ENCODE measurements at regions not wholly inside any gene's neighbourhood (a gene's known extent, or its start where the extent isn't known, plus 50 kb on each side); places are given as distances from the start of the nearest gene placed in this dataset.
A peak's percentile ranks its signal among the peaks of the same experiment; 100 is the strongest.

- TF ChIP-seq CTCF (IDR thresholded peaks at IDR 0.05; ENCODE audit: low read depth, low read length): no peak
- DNase-seq (ENCODE audit: low read depth in 1 of 2, low spot score in 1 of 2): no peak
- Histone ChIP-seq H3K36me3 (no peaks in the 10 kb centered on the region), H3K27me3 (no peaks in the 10 kb centered on the region), H3K4me1 (ENCODE audit: low read depth) (no peaks in the 10 kb centered on the region), H3K4me3 (no peak overlapping the region), H3K9me3 (ENCODE audit: low read depth) (no peaks in the 10 kb centered on the region), H3K27ac (no peak overlapping the region)
Observed at GRCh38 chr2:12854001-12854530, 137.3 kb downstream of the TRIB2 start.

DNA sequence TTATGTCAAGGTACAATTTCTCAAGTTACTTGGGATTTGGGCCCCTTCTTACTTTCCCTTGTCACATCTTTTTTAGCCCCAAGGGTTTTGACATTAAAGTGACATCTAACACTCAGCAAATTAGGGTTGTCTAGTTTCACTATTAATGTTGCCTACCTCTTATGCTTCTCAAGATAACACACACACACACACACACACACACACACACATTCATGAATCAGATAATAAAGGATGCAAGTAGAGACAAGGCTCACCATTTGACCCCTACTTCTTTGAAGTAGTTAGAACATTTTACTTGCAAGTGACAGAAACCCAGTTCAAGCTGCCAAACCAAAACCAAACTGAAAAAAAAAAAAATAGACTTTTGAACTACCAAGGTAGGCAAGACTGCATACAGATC, 138.8 kb downstream of the TRIB2 start:
- no peaks in the 10 kb centered on the region for H3K36me3 ChIP-seq
- H3K4me1 ChIP-seq (ENCODE audit: low read depth): no peaks in the 10 kb centered on the region
- no peak for TF ChIP-seq CTCF (IDR thresholded peaks at IDR 0.05; ENCODE audit: low read depth, low read length)
- DNase-seq (ENCODE audit: low read depth in 1 of 2, low spot score in 1 of 2): no peak
- no peak overlapping the region for H3K4me3 ChIP-seq
- no peak overlapping the region for H3K27ac ChIP-seq
- H3K9me3 ChIP-seq (ENCODE audit: low read depth): no peaks in the 10 kb centered on the region
- no peaks in the 10 kb centered on the region for H3K27me3 ChIP-seq

DNA sequence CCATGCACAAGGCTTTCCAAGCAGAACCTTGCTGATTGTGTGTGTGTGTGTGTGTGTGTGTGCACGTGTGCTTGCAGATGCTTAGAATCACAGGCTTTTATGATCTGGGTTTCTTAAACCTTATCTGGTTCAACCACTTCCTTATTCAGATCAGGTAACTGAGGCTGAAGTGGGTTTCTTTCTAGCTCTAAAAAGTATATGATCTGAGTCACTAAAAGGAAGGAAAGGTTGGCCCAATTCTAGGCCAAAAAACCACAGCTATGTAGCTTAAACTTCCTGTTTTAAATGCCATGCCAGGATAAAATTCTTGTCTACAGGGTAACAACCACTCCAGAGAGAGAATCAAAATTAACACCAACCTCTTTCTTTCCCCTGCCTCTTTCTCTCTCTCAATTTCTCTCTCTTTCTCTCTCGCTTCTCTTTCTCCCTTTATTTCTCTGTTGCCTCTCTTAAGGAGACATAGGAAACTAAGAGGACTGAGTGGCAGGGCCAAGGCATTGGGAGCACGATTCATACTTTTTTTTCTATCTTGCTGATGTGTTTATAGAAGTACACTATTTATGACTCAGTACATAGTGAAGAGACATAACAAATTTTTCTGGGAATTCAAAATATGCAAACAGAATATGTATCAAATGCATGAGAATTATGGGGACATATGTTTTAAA, 140.3 kb downstream of the TRIB2 start:
- no peak for TF ChIP-seq CTCF (IDR thresholded peaks at IDR 0.05; ENCODE audit: low read depth, low read length)
- no peak overlapping the region for H3K27ac ChIP-seq
- no peaks in the 10 kb centered on the region for H3K36me3 ChIP-seq
- H3K4me3 ChIP-seq: no peak overlapping the region
- no peaks in the 10 kb centered on the region for H3K4me1 ChIP-seq (ENCODE audit: low read depth)
- DNase-seq (ENCODE audit: low read depth in 1 of 2, low spot score in 1 of 2): peak in 1 of 2 donors; percentile 87
- H3K9me3 ChIP-seq (ENCODE audit: low read depth): no peaks in the 10 kb centered on the region
- no peaks in the 10 kb centered on the region for H3K27me3 ChIP-seq

DNA sequence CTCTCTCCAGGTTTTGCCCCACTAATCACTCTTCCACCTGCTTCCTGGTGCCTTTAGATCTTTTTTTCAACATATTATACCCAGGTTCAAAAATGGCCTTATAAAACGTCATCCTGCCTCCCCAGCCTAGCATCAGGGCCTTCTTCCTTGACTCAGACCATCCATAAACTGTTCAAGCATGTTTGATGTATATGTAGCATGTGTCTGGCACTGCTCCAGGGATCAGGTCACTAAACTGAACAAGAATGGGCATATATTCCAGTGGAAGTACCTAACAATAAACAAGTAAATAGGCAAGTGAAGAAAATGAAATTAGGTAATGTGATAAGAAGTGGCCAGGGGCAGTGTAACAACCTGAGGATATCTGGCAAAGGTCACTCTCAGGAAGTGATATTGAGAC, 141.2 kb downstream of the TRIB2 start:
- Histone ChIP-seq H3K4me1 (ENCODE audit: low read depth) (no peaks in the 10 kb centered on the region), H3K27me3 (no peaks in the 10 kb centered on the region), H3K4me3 (no peak overlapping the region), H3K36me3 (no peaks in the 10 kb centered on the region), H3K27ac (no peak overlapping the region), H3K9me3 (ENCODE audit: low read depth) (no peaks in the 10 kb centered on the region)
- no peak for TF ChIP-seq CTCF (IDR thresholded peaks at IDR 0.05; ENCODE audit: low read depth, low read length)
- DNase-seq (ENCODE audit: low read depth in 1 of 2, low spot score in 1 of 2): no peak

DNA sequence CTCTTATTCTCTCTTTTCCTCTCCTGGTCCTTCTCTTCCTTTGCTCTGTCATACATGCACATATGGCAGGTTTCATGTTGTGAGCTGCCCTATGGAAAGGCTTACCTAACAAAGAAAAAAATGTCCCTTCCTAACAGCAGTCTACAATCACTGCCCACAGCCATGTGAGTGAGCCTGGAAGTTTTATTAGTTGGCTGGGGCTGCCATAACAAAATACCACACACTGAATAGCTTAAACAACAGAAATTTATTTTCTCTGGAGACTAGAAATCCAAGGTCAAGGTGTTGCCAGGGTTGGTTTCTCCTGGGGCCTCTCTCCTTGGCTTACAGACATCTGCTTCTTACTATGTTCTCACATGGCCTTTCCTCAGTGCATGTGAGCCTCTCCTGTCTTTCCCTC, 142.1 kb downstream of the TRIB2 start:
- H3K4me1 ChIP-seq (ENCODE audit: low read depth): no peaks in the 10 kb centered on the region
- H3K27me3 ChIP-seq: no peaks in the 10 kb centered on the region
- no peak overlapping the region for H3K27ac ChIP-seq
- H3K4me3 ChIP-seq: no peak overlapping the region
- no peaks in the 10 kb centered on the region for H3K9me3 ChIP-seq (ENCODE audit: low read depth)
- H3K36me3 ChIP-seq: no peaks in the 10 kb centered on the region
- DNase-seq (ENCODE audit: low read depth in 1 of 2, low spot score in 1 of 2): no peak
- TF ChIP-seq CTCF (IDR thresholded peaks at IDR 0.05; ENCODE audit: low read depth, low read length): no peak

Data from cardiac muscle cell (in vitro differentiated cells and primary cell).